ENCODE measurements at regions not wholly inside any gene's neighbourhood (a gene's known extent, or its start where the extent isn't known, plus 50 kb on each side); places are given as distances from the start of the nearest gene placed in this dataset.

GRCh38 chr7:144903201-144903600 lies 67.3 kb upstream of the TPK1 start:
- FAIRE-seq (no peak), ATAC-seq (no peak), DNase-seq (ENCODE audit: extremely low read depth in 1 of 4, low spot score in 3 of 4) (no peak)
- intact Hi-C loops (cut with micrococcal nuclease) (no loop called here), in situ Hi-C loops (cut with MboI) (no loop called here)
- POLR2A ChIA-PET: no interaction called here
- Histone ChIP-seq H3K4me1 (replicated peaks in 1 of 2; ENCODE audit: control insufficient read depth in 2 of 2, insufficient read depth in 2 of 2, low read length in 2 of 2) (no peaks in the 10 kb centered on the region), H3K27ac (ENCODE audit: extremely low read depth, low read depth, low read length) (no peak overlapping the region), H3K27me3 (ENCODE audit: control insufficient read depth in 2 of 2, insufficient read depth in 2 of 2, low read length in 2 of 2) (no peaks in the 10 kb centered on the region), H4K20me1 (replicated peaks; ENCODE audit: control insufficient read depth, insufficient read depth, low read length) (no peaks in the 10 kb centered on the region), H3K9me1 (ENCODE audit: control insufficient read depth, insufficient read depth, low read length) (no peaks in the 10 kb centered on the region), H3K4me3 (no peak overlapping the region), H2AFZ (ENCODE audit: low read depth, low read length) (no peak overlapping the region), H3K4me2 (ENCODE audit: insufficient read depth, low read length) (no peak overlapping the region), H3K36me3 (ENCODE audit: control insufficient read depth, insufficient read depth, low read length) (no peaks in the 10 kb centered on the region), H3K9me3 (replicated peaks; ENCODE audit: control insufficient read depth, insufficient read depth, low read depth, low read length) (no peaks in the 10 kb centered on the region), H3K9ac (ENCODE audit: insufficient read depth in 1 of 2, low read depth in 2 of 2, low read length in 2 of 2) (no peak overlapping the region), H3K79me2 (ENCODE audit: control insufficient read depth, insufficient read depth, low read length) (no peaks in the 10 kb centered on the region)
- 4% methylated on average over 3 of the region's 3 CpGs for WGBS (ENCODE audit: insufficient coverage, low coverage, missing lambda C conversion rate)
- TF ChIP-seq BCL6 (CRISPR knock-in tag; IDR thresholded peaks at IDR 0.05) (no peak), NCOA1 (IDR thresholded peaks at IDR 0.05; ENCODE audit: low read depth) (no peak), ETV6 (IDR thresholded peaks at IDR 0.05; ENCODE audit: borderline replicate concordance in 1 of 2, low read depth in 2 of 2, low read length in 1 of 2) (no peak), ETV6 (CRISPR knock-in tag; IDR thresholded peaks at IDR 0.05; ENCODE audit: borderline replicate concordance) (no peak), TCF15 (CRISPR knock-in tag; IDR thresholded peaks at IDR 0.05) (no peak), GABPB2 (CRISPR knock-in tag; conservative IDR thresholded peaks at IDR 0.05) (no peak), SRSF3 (IDR thresholded peaks at IDR 0.05; ENCODE audit: insufficient read depth, low read length) (no peak), POLR2AphosphoS2 (IDR thresholded peaks at IDR 0.05; ENCODE audit: low read length) (no peak), ZNF140 (CRISPR knock-in tag; IDR thresholded peaks at IDR 0.05) (no peak), SRSF9 (IDR thresholded peaks at IDR 0.05; ENCODE audit: borderline replicate concordance, low read depth, low read length) (no peak), GTF2A2 (tag; IDR thresholded peaks at IDR 0.05) (no peak)
- CTCF ChIA-PET (ENCODE audit: low intra/inter-chr PET ratio): no interaction called here
- BruUV-seq (replicated peaks): no TSS peak

Measured in K562 (cell line).